ENCODE measurements at regions not wholly inside any gene's neighbourhood (a gene's known extent, or its start where the extent isn't known, plus 50 kb on each side); places are given as distances from the start of the nearest gene placed in this dataset.

DNA sequence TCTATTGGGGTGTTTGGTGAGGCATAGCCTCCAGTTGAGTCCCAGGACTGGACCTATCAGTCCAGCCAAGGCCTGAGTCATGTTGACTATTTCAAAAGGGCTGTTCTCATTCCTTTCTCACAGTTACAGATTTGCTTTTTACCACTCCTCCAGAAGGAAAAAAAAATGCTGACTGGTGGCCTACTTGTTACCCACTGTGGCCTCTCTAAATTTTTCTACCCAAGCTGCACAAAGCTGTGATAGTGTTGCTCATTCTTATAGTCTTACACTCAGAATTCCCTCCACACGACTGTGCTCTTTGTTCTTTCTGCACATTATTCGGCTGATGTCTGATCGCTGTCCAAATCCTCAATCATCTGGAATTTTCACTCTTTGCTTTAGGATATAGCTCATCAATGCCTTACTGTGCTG lies 1142.2 kb downstream of the IGSF11 start:
- Mint-ChIP-seq H3K36me3 (ENCODE audit: low read depth, unreplicated experiment) (no peaks in the 10 kb centered on the region), H3K4me3 (ENCODE audit: unreplicated experiment) (no peak overlapping the region), H3K9me3 (ENCODE audit: unreplicated experiment) (no peaks in the 10 kb centered on the region), H3K27ac (ENCODE audit: unreplicated experiment) (no peak overlapping the region), H3K4me1 (ENCODE audit: unreplicated experiment) (no peaks in the 10 kb centered on the region), H3K27me3 (ENCODE audit: unreplicated experiment) (no peaks in the 10 kb centered on the region)
- TF ChIP-seq, protein P1, sequence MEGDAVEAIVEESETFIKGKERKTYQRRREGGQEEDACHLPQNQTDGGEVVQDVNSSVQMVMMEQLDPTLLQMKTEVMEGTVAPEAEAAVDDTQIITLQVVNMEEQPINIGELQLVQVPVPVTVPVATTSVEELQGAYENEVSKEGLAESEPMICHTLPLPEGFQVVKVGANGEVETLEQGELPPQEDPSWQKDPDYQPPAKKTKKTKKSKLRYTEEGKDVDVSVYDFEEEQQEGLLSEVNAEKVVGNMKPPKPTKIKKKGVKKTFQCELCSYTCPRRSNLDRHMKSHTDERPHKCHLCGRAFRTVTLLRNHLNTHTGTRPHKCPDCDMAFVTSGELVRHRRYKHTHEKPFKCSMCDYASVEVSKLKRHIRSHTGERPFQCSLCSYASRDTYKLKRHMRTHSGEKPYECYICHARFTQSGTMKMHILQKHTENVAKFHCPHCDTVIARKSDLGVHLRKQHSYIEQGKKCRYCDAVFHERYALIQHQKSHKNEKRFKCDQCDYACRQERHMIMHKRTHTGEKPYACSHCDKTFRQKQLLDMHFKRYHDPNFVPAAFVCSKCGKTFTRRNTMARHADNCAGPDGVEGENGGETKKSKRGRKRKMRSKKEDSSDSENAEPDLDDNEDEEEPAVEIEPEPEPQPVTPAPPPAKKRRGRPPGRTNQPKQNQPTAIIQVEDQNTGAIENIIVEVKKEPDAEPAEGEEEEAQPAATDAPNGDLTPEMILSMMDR (IDR thresholded peaks at IDR 0.05; ENCODE audit: unreplicated experiment), result no peak
- DNase-seq (ENCODE audit: low spot score), result no peak

DNA sequence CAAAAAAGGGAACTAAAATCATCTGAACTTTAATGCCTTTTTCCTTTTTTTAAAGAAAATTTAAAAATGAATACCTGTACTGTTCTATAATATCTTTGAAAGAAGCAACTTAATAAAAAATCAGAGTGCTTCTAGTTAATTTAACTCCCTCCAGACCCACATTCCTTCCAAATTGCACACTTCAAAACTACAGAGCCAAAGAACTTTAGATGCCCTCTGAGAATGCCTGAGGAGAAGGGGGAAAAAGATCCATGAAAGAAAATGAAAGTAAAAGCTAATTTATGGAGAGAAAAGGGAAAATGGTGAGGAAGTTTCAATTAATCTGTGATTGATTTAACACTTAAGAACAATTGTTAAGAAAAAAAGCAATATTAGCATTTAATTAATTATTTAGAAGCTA lies 1141.6 kb downstream of the IGSF11 start:
- TF ChIP-seq, protein P1 (IDR thresholded peaks at IDR 0.05; ENCODE audit: unreplicated experiment), result no peak
- DNase-seq (ENCODE audit: low spot score), result no peak
- no peaks in the 10 kb centered on the region for H3K4me1 Mint-ChIP-seq (ENCODE audit: unreplicated experiment)
- H3K4me3 Mint-ChIP-seq (ENCODE audit: unreplicated experiment), result no peak overlapping the region
- H3K36me3 Mint-ChIP-seq (ENCODE audit: low read depth, unreplicated experiment), result no peaks in the 10 kb centered on the region
- H3K27me3 Mint-ChIP-seq (ENCODE audit: unreplicated experiment), result no peaks in the 10 kb centered on the region
- no peaks in the 10 kb centered on the region for H3K9me3 Mint-ChIP-seq (ENCODE audit: unreplicated experiment)
- no peak overlapping the region for H3K27ac Mint-ChIP-seq (ENCODE audit: unreplicated experiment)

DNA sequence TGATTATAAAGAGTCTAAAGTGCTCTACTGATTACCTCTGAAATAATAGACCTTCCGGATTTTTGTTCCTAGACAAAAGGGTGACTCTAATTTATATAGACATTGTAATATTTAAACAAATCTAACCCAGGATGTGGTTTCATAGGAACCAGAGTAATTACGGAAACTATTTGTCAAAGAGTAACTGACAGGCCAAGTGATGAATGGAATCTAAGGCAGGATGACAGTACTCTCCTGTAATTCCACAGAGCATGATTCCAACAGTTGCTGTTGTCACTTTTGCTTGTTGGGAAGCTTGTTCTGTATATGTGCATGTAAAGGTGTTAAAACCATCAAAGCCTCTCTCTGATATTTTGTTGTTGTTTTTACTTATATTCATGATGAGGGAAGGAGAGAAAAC lies 1141.0 kb downstream of the IGSF11 start:
- Mint-ChIP-seq H3K27ac (ENCODE audit: unreplicated experiment) (no peak overlapping the region), H3K36me3 (ENCODE audit: low read depth, unreplicated experiment) (no peaks in the 10 kb centered on the region), H3K27me3 (ENCODE audit: unreplicated experiment) (no peaks in the 10 kb centered on the region), H3K4me1 (ENCODE audit: unreplicated experiment) (no peaks in the 10 kb centered on the region), H3K4me3 (ENCODE audit: unreplicated experiment) (no peak overlapping the region), H3K9me3 (ENCODE audit: unreplicated experiment) (no peaks in the 10 kb centered on the region)
- no peak for DNase-seq (ENCODE audit: low spot score)
- TF ChIP-seq, protein P1 (IDR thresholded peaks at IDR 0.05; ENCODE audit: unreplicated experiment), result no peak

DNA sequence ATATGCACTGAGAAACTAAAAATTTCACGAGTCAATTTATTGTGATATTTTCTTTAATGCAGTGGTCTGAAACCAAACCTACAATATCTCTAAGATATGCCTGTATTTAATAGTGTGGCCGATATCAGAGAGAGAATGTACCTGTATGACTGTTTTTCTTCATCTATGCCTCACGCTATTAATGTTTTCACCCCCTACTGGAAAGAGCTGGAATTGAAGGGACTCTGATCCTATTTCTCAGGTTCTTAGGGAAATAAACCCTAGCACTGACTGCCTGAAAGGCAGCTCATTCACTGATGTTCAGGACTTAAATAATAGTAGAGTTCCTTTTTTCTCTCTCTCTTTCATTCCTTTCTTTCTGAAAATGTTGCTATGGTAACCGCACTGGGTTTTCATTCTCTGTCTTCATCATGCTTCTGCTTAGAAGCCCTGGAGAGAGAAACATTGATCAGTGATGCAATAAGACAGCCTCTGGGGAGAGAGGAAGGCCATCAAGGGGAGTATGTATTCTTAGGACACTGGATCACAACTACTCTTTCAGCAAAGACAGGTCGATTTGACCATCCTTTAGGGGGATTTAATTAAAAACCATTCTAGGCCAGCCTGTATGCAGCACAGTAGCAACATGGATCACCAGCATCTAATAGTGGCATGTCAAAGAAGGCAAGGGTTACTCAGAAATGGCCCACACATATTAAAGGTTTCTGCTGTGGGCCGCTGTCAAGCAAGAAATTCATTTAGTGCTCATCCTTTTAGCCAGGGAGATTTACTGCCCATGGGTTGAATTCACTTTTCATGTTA lies 1135.7 kb downstream of the IGSF11 start:
- Mint-ChIP-seq H3K9me3 (ENCODE audit: unreplicated experiment) (no peaks in the 10 kb centered on the region), H3K4me3 (ENCODE audit: unreplicated experiment) (no peak overlapping the region), H3K36me3 (ENCODE audit: low read depth, unreplicated experiment) (no peaks in the 10 kb centered on the region), H3K4me1 (ENCODE audit: unreplicated experiment) (no peaks in the 10 kb centered on the region), H3K27ac (ENCODE audit: unreplicated experiment) (no peak overlapping the region), H3K27me3 (ENCODE audit: unreplicated experiment) (no peaks in the 10 kb centered on the region)
- peak; percentile 13 for DNase-seq (ENCODE audit: low spot score)
- TF ChIP-seq, protein P1 (IDR thresholded peaks at IDR 0.05; ENCODE audit: unreplicated experiment), result peak; percentile 70

DNA sequence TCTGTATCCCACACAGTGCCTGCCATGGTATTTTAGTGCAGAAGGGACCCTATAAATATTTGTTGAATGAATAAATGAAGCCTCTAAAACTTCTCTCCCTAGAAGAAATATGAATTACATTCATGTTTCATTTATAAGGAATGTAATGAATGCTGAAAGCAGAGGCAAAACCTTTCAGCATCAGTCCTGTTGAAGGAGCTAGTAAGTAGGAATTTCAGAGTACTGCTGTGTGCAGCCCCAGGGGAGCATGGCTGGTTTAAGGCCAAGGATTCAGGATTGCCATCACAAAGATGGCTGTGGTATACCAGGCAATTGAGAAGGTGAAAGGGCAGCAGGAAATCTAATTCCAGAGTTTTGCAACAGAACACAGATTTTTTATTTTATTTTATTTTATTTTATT lies 1131.4 kb downstream of the IGSF11 start:
- no peak overlapping the region for H3K4me3 Mint-ChIP-seq (ENCODE audit: unreplicated experiment)
- no peak for DNase-seq (ENCODE audit: low spot score)
- H3K27me3 Mint-ChIP-seq (ENCODE audit: unreplicated experiment), result no peaks in the 10 kb centered on the region
- H3K9me3 Mint-ChIP-seq (ENCODE audit: unreplicated experiment), result no peaks in the 10 kb centered on the region
- TF ChIP-seq, protein P1 (IDR thresholded peaks at IDR 0.05; ENCODE audit: unreplicated experiment), result no peak
- H3K36me3 Mint-ChIP-seq (ENCODE audit: low read depth, unreplicated experiment), result no peaks in the 10 kb centered on the region
- H3K4me1 Mint-ChIP-seq (ENCODE audit: unreplicated experiment), result no peaks in the 10 kb centered on the region
- H3K27ac Mint-ChIP-seq (ENCODE audit: unreplicated experiment), result no peak overlapping the region
